HG02623 (cell line): ENCODE measurements at regions not wholly inside any gene's neighbourhood (a gene's known extent, or its start where the extent isn't known, plus 50 kb on each side); places are given as distances from the start of the nearest gene placed in this dataset.

ENCODE experiments used
- ATAC-seq: cut with Tn5 transposase; IDR thresholded peaks from one replicate; pipeline ENCODE4 v1.9.1; 2021; ENCODE audit warnings: moderate library complexity; ENCODE audit not compliant: unreplicated experiment

DNA sequence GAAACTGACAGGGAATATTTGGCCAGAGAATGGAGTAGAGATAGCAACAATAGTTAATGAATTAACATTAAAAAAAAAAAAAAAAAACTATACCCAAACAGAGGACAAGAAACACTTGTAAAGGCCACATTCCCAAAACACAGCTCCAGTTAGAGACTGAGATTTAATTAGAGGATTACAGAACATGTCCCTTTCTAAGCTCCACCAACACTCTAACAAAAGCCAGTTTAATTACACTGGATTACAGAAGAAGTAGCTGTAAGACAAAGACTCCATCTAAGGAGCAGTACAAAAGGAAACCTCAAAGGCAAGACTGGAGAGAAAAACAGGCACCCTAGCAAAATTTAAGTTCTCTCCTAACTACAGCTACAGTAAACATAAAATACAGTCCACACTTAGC, 1247.7 kb upstream of the AGA start:
- ATAC-seq: no peak

DNA sequence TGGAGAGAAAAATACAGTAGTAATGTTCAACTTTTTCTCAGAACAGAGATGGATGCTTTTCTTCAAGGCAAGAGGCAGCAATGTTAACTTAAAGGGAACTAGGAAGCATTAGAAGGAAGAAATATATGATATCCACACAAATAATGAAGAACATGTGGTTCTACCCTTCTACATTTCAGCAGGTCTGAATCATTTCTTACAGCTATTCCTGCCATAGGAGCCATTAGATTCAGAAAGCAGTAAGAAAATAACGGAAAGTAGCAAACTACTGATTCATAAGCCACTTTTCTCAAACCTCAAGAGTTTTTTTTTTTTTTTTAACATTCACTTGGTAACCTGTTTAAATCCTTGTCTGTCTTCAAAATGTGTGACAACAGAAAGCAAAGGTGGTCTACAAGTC, 1251.6 kb upstream of the AGA start:
- ATAC-seq: no peak

DNA sequence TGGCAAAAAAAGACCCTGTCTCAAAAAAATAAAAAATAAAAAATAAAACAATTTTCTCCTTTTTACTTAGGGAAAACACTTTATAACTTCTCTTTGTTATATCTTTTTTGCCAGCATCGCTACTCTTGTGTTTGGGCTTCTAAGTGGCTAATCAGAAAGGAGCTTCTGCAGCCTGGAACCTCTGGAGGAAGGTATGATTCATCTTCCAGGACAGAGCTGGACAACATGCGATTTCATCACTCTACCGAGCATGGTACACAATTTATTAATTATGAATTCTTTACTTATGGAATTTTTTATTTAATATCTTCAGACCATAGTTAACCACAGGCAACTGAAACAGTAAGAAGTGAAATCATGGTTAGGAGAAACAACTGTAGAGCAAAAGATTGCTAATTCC, 1254.3 kb upstream of the AGA start:
- ATAC-seq: no peak

DNA sequence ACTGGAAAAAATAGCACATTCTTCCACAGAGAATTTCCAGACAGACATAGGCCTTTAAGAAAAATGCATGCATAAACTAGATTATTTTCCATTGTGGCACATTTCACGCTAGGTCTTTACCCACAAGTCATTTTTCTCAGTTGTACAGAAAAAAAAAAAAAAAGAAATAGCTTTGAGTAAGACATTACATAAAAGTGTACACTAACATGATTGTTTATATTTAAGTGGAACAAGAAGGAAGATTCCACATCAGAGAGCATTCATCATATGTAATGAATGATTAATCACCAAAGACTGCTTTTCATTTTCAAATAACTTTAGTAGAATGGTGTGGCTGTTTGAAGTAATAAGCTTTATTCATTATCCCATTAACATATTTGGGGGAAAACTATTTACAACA, 1270.2 kb upstream of the AGA start:
- ATAC-seq: no peak

DNA sequence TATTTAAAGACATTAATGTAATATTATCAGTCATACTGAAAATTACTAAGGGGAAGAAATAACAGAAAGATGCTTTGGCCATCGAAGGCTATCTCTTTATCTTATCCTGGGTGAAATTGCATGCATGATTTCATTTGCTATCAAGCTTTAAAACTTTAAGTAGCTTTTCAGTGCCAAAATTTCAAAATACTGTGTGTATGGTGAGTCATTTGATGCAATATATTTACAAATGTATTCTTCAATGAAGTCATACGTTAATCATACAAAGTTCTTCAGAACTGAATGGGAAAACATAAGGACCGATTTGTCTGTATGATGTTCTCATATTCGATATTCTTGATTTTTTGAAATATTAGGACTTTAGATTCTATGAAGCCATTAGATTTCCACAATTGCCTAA, 1295.8 kb upstream of the AGA start:
- no peak for ATAC-seq

DNA sequence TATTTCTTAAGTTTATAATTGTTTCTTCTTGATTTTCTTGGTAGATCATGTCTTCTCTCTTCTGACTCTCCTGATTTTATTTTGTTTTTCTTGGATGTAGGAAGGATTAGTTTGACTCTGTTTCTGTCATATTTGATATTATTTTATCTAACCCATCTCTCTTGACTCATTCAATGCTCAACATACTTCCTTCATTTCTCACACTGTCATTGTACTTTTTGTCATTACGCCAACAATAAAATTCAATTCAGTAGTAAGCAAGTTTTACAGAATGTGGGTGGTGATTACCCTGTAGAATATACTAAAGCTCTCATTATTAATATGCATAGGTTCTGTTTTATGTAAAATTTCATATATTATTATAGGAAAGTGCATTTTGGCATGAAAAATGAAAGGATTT, 1303.0 kb upstream of the AGA start:
- ATAC-seq: no peak

DNA sequence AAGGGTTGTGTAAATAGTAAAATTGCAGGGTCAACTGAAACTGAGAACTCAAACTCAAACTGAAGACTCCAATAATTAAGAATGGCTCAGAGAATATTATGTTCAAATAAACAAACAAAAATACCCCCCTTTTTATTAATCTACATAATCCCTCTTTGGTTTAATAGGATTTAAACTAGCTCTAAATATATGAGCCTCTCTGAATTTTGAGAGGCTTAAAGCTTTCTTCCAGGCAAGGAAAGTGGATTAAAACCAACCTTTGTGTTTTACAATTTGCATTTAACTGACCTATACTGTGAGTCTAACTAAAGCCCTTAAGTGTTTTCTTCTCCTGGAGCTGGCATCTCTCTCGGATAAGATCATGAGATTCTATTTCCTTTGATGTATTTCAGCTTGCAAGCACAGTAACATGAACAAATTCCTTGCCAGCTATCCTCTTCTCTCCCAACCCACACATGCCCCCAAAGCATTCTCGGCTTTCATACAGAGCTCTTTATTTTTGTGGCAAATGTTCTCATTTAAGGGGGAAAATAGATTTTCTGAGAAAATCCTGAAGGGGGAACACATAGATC, 1310.8 kb upstream of the AGA start:
- no peak for ATAC-seq

DNA sequence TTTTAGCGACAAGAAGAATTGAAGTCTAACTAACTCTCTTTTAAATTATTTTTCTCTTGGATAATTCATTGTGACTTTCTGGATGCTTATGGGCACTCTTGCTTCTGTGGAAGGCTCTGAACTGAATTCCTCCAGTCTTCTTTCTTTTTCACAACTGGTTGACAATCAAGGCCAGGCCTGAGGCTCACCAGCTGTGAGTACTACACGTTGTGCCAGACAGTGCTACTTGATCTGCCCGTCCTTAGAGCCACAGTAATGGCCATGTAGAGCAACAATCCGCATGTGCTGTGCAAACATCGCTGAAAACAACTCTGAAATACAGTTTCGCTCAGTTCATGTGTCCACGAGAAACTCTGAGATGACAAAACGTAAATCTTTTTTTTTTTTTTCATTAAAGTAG, 1336.3 kb upstream of the AGA start:
- ATAC-seq: no peak

DNA sequence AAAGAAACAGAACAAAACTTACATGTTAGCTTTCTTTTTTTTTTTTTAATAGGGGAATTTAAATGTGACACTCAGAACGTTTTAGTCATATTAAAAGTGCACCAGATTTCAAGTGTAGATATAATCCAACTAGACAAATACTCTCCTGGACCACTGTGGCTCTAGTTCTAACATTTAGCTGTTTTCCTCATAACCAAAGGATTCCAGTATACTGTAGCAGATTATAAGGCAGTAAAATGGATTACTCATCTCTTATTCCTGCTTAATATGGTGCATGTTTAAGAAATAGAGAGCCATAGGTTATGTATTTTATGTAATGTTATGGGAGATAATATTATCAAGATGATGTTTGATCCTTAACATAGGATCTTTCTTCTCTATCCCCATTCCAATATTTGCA, 1339.5 kb upstream of the AGA start:
- no peak for ATAC-seq

DNA sequence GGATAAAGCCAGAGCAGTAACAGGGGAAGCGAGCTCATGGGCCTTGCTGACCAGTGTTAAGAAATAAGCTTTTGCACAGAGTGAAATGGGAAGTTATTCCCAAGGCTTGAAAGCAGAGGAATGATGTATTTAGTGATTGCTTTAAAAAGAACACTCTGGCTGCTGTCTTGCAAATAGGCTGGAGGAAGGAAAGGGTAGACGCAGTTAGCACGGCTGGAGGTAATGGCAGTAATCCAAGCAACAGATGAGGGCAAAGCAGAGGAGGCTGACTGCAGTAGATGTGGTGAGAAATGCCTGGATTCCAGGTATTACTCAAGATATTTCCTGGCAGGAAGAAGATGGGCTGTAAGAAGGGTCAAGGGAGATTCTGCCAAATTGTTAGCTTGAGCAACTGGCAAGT, 1342.3 kb upstream of the AGA start:
- ATAC-seq: no peak

DNA sequence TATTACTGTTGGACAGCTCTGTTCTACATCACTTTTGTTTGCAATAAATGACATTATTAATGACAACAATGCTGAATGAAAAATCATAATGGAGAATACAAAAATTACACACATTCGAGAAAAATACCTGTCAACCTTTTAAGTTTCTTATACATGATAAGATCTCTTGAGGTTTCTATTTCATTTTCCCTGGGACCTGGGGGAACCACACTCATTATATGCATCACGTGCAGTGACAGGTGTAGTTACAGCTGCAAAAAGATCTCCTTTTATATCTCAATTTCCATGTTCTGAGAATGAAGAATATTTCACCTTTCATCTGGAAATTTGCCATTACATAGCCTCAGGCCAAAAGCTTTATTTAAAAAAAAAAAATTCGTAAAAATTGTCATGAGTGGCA, 1347.0 kb upstream of the AGA start:
- no peak for ATAC-seq

DNA sequence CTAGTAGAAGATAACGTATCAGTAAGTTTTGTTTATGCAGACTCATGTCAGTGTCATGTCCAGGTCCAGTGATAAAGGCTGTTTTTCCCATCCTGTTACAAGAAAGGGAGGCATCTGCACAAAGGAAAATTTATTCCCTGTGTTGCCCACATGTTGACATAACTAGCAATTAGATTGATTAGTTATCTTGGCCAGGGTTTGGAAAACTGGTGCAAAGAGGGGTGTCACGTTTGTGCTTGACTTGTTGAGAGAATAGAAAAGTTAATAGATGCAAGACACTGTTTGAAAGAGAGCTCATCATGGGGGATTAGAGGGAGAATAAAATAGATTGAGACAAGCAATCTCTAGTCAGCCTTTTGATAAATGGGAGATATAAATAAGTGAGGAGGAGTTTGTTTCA, 1357.0 kb upstream of the AGA start:
- ATAC-seq: no peak

DNA sequence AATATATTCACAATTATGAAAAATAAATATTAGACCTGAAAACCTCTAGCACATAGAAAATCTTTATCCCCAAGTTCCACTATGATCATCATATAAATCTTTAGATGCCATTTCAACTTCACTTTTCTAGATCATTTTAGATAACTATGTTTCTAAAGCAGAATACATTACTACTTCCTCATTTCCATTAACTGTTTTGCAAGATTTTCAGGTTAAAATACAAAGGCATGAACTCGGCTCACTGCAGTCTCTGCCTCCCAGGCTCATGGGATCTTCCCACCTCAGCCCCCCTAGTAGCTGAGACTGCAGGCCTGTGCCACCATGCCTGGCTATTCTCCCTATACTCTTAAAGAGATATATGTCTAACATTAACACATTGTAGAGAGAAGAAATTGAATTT, 1365.9 kb upstream of the AGA start:
- ATAC-seq: no peak

DNA sequence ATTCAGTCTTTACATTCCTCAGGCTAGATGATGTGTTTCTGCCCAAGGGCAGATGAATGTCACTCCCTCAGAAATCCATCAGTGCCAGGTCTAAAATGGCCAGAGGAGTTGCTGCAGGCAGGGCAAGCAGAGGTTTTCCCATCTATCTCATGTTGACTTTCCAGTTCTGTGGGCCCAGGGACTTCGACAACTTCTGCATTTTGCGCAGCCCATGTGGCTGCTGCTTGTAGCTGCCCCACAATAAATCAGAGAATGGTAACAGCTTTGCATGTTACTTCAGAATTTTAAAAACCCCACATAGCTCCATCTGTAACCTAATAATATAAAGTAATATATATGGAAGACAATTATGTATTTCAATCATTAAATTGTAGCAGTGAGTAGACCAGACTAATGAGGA, 1367.7 kb upstream of the AGA start:
- ATAC-seq: no peak

DNA sequence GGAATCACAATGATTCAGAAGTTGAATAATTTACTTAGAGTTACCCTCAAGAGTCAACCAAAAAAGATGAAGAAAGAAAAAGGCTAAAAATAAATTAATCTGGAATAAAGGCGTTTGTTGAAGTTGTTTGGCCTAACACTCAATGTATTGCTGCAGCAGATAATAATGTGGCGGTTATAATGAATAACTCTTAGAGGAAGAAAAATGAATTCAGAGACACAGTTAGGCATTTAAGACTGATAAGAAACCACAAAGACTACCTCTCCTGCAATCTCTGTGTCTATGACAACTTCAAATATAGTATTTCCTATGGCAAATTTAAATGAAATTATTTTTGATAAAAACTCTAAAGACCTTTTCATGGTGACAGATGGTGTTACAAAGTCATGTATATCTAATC, 1369.1 kb upstream of the AGA start:
- no peak for ATAC-seq

DNA sequence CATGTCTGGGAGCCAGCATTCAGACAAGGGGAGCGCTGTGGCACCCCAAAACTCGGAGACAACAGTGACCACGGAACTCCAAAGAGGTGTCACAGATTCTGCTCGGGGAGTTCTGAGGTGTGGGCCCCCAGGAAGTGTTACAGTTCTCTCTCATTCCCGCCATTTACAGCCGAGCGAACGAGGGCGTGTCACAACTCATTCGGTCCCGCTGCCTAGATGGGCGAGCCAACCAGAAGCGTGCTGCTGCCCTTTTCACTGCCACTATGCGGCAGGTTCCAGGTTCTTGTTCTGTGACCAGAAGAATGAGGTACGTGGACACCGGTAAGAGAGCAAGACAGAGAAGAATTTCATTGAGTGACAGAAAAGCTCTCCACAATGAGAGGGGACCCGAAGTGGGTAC, 1370.6 kb upstream of the AGA start:
- ATAC-seq: no peak

DNA sequence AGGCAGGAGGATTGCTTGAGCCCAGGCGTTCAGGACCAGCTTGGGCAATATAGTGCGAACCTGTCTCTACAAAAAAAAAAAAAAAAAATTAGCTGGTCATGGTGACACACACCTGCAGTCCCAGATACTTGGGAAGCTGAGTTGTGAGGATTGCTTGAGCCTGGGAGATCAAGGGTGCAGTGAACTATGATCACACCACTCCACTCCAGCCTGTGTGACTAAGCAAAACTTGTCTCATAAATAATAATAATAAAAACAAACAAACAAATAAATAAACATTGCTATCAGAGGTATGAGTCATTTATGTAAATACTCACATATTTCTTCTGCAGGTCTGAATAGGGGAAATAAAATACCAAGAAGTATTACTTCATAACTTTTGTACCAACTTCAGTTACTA, 1372.7 kb upstream of the AGA start:
- ATAC-seq: no peak

DNA sequence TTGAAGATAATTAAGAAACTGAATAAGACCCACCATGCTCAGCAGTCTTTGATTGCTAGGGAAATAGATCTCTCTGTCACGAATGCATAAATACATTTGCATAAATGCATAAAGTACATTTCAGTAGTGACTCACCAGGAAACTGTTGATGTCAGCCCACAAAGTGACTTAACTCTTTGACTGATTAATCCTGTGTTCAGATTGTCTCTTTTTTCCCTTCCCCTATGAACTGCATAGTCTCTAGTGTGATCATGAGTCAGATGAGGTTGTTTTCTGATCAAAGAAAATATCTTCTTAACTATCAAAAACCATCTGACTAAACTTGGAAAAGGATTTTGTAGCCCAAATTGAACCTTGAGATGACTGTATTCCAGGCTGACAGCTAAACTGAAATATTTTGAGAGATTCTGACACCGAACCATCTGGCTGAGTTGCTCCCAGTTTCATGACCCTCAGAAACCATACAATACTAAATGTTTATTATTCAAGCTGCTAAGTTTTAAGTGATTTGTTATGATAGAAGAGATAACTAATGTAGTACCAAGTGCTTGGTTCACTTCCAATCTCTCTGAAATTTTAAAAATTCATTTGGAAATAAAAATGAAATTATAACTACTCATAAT, 1381.5 kb upstream of the AGA start:
- no peak for ATAC-seq

DNA sequence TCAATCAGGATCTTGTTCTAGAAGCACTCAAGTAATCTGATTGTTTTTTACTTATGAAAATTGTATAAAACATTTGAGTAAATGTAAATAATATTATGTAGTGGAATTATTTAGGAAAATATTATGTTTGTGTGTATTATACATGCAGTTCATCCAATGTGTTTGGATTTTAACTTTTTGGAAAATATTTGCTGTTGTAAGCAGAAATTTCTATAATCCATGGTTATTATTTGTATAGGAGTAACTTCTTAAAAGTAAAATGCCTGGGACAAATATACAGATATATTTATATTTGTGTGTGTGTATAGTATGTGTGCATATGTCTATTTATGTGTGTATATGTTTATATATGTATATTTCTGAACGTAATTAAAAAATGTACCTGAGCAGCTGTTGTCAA, 1394.6 kb upstream of the AGA start:
- no peak for ATAC-seq

DNA sequence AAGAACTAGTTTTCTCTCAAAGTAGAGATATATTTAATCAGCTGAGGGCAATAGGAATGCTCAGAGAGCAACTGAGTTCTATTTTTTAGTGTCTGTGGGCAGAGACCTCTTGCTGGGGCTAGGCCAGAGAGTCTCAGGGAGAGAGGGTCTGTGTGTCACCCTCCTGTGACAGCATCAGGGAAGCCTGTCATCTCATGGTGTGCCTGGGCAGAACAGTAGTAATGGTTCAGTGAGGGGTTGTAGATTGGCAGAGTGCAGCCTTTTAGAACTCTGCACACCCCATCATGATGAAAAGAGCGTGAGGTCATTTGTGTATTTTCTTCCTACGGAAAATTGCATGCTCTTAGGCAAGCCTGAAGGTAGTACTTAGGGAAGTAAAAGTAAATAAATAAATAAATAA, 1396.5 kb upstream of the AGA start:
- ATAC-seq: no peak

DNA sequence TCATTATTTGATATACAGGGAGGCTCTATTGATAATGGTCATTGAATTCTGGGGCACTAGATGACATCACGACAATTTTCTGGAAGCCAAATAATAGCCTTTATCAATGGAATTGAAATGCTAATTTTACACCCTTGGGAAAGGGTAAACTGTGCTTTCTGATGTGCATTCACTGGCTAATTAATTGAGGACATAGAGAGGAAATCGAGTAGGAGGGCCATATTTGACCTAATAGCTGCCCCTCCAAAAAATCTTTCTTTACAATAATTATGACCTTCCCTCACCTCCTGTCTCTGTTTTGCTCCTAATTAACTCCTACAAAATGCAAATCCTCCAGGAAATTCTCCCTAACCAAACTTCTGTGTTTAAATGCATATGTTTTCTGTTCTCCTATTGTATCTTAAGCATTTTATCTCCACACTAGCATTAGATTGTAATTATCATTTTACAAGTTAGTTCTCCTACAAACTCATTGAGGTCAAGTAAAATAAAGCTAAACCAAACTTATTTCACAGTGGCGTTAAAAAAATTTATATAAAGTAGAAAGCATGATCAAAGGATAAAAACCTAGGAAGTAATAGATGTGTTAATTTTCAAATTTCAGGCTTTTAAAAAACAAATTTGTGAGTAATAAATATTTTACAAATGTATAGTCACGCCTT, 1414.0 kb upstream of the AGA start:
- no peak for ATAC-seq

DNA sequence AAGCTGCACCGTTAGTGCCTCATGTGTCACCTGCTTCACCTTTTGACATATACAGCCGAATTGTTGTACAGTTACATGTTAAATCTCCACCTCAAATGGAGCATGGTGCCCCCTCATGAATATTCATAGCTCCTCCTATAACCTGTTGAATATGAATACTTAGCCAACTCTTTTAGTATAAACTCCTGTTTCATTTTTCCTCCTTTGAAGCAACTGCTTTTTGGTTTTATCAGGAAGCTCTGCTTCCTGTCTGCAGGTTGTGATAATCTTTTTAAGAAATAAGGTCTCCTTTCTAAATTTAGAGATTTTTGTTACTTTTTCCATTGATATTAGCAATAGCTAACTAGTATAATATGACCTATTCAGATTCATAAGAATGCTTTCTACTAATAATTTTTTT, 1429.2 kb upstream of the AGA start:
- no peak for ATAC-seq

DNA sequence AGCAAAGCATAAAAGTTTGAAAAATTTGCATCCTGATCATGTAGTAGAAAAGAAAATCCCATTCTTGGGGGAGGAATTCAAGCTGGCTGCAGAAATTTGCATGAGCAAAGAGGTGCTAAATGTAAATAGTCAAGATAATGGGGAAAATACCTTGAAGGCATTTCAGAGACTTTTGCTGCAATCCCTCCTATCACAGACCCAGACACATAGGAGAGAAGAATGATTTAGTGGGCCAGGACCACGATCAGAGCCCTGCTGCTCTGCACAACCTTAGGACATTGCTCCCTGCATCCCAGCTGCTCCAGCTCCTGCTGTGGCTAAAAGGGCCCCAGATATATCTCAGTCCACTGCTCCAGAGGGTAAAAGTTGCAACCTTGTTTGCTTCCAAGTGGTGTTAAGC, 1439.7 kb upstream of the AGA start:
- ATAC-seq: no peak
